B cell (primary cell): ENCODE measurements at regions not wholly inside any gene's neighbourhood (a gene's known extent, or its start where the extent isn't known, plus 50 kb on each side); places are given as distances from the start of the nearest gene placed in this dataset.

Experiments
- ATAC-seq: fragments of 200-7000 bp; cut with Tn5 transposase; one replicate; pipeline ENCODE4 v1.10.0; 2021; ENCODE audit warnings: low read depth, mild to moderate bottlenecking, moderate number of reproducible peaks, moderate library complexity
- CTCF ChIA-PET: fragments of 350-600 bp; sonication (Branson Sonifier 250); formaldehyde crosslinking; loops from one replicate; lab custom pipeline; 2021; ENCODE audit warnings: antibody characterized with exemption, inconsistent platforms; lab: Charles Lee
- POLR2A ChIA-PET: fragments of 350-600 bp; sonication (Branson Sonifier 250); formaldehyde crosslinking; loops from one replicate; lab custom pipeline; 2021; ENCODE audit warnings: antibody characterized with exemption; lab: Charles Lee
- DNase-seq: peaks from one replicate; pipeline ENCODE4 v3.0.0; 2013
- H2AFZ ChIP-seq: 2 replicates; pipeline ENCODE4 v1.6.1; 2012; ENCODE audit warnings: mild to moderate bottlenecking, low read depth, low read length; ENCODE audit not compliant: insufficient read depth, poor library complexity, severe bottlenecking
- H3K27ac ChIP-seq, 2 donors: 1 replicate in 1 of 2; 2 replicates in 1 of 2; pipeline ENCODE4 v1.5.1; 2012 to 2013; ENCODE audit warnings: low read length in 2 of 2, mild to moderate bottlenecking in 2 of 2, moderate library complexity in 1 of 2
- H3K27me3 ChIP-seq, 4 experiments: fragments of 200-600 bp in 1 of 4; sonication (generic) in 1 of 4; replicated peaks in 1 of 4; 1 replicate in 2 of 4; 2 replicates in 2 of 4; pipeline versions ENCODE4 v1.6.1 to v1.7.0; 2013 to 2016; ENCODE audit warnings: low read length in 3 of 4, mild to moderate bottlenecking in 2 of 4, mixed read lengths in 1 of 4, moderate library complexity in 1 of 4; ENCODE audit not compliant: insufficient read depth in 4 of 4, control insufficient read depth in 3 of 4; ENCODE audit errors: control extremely low read depth in 1 of 4
- H3K36me3 ChIP-seq, 2 experiments: replicated peaks in 1 of 2; 1 replicate in 1 of 2; 2 replicates in 1 of 2; pipeline versions ENCODE4 v1.6.1 to v1.7.1; 2013; ENCODE audit warnings: low read length in 1 of 2; ENCODE audit not compliant: insufficient read depth in 2 of 2, control insufficient read depth in 1 of 2; ENCODE audit errors: control extremely low read depth in 1 of 2, extremely low read depth in 1 of 2
- H3K4me1 ChIP-seq, 2 donors: fragments of 200-600 bp in 1 of 2; sonication (generic) in 1 of 2; 1 replicate in 1 of 2; 2 replicates in 1 of 2; pipeline versions ENCODE4 v1.5.1 to v1.6.1; 2013 to 2017; ENCODE audit warnings: low read length in 2 of 2; ENCODE audit not compliant: control insufficient read depth in 2 of 2, insufficient read depth in 2 of 2
- H3K4me2 ChIP-seq: replicated peaks from 2 replicates; pipeline ENCODE3; 2012; ENCODE audit warnings: mild to moderate bottlenecking, low read depth, low read length; ENCODE audit not compliant: poor library complexity, severe bottlenecking
- H3K4me3 ChIP-seq, 5 experiments: fragments of 200-600 bp in 1 of 5; sonication (generic) in 1 of 5; 1 replicate in 3 of 5; 2 replicates in 2 of 5; pipeline versions ENCODE4 v1.5.1 to v1.7.0; 2011 to 2016; ENCODE audit warnings: low read length in 4 of 5, mild to moderate bottlenecking in 4 of 5, low read depth in 2 of 5, control low read depth in 1 of 5, moderate library complexity in 1 of 5; ENCODE audit not compliant: insufficient read depth in 1 of 5; ENCODE audit errors: control extremely low read depth in 1 of 5, extremely low read depth in 1 of 5
- H3K79me2 ChIP-seq: fragments of 200-600 bp; sonication (generic); one replicate; pipeline ENCODE4 v1.6.0; 2016; ENCODE audit warnings: low read length; ENCODE audit not compliant: control insufficient read depth, insufficient read depth
- H3K9ac ChIP-seq: fragments of 200-600 bp; sonication (generic); 2 replicates; pipeline ENCODE4 v1.6.1; 2017; ENCODE audit warnings: mild to moderate bottlenecking, low read length, moderate library complexity
- H3K9me3 ChIP-seq, 3 donors: one replicate each; pipeline versions ENCODE4 v1.6.1 to v1.7.1; 2013; ENCODE audit warnings: low read length in 2 of 3; ENCODE audit not compliant: control insufficient read depth in 2 of 3, insufficient read depth in 1 of 3; ENCODE audit errors: control extremely low read depth in 1 of 3
- H4K20me1 ChIP-seq: 2 replicates; pipeline ENCODE4 v1.6.0; 2012; ENCODE audit warnings: mild to moderate bottlenecking, low read length; ENCODE audit not compliant: insufficient read depth, control insufficient read depth, poor library complexity, severe bottlenecking
- H3K27ac Mint-ChIP-seq: one replicate; pipeline ENCODE4 v1.8.0; 2021; ENCODE audit warnings: mixed read lengths
- H3K27me3 Mint-ChIP-seq: one replicate; pipeline ENCODE4 v1.8.0; 2021; ENCODE audit warnings: mixed read lengths
- H3K4me1 Mint-ChIP-seq: one replicate; pipeline ENCODE4 v1.8.0; 2021; ENCODE audit warnings: mixed read lengths
- H3K4me3 Mint-ChIP-seq: one replicate; pipeline ENCODE4 v1.8.0; 2021; ENCODE audit warnings: mixed read lengths
- H3K9me3 Mint-ChIP-seq: one replicate; pipeline ENCODE4 v1.8.0; 2022; ENCODE audit warnings: mixed read lengths; ENCODE audit not compliant: insufficient read depth
- EZH2 ChIP-seq: IDR thresholded peaks from 2 replicates; pipeline ENCODE4 v1.6.1; 2012; ENCODE audit warnings: borderline replicate concordance, low read depth, mild to moderate bottlenecking, moderate library complexity, low read length; ENCODE audit not compliant: insufficient read depth, poor library complexity, severe bottlenecking
- WGBS: methylation state at CpG from one replicate; pipeline ENCODE4 v1.1.5; 2013; ENCODE audit warnings: missing lambda C conversion rate; ENCODE audit not compliant: insufficient coverage; 5-methylcytosine and 5-hydroxymethylcytosine counted together
- intact Hi-C: fragments of 100-400 bp; cut with micrococcal nuclease; formaldehyde crosslinking; loops from one replicate; pipeline ENCODE4 v1.10.0; 2022
- TF ChIP-seq, protein P1 (sequence below): fragments of 200-600 bp; IDR thresholded peaks from one replicate; pipeline ENCODE4 v1.8.0; 2022; ENCODE audit warnings: antibody characterized with exemption, mild to moderate bottlenecking

- Histone ChIP-seq H3K4me3 (no peak overlapping the region), H3K79me2 (no peaks in the 10 kb centered on the region), H3K27ac (no peak overlapping the region), H3K9me3 (no peaks in the 10 kb centered on the region), H3K27me3 (no peaks in the 10 kb centered on the region), H3K36me3 (no peaks in the 10 kb centered on the region), H3K9ac (no peak overlapping the region), H3K4me2 (no peak overlapping the region), H4K20me1 (no peaks in the 10 kb centered on the region), H3K4me1 (no peaks in the 10 kb centered on the region), H2AFZ (no peak overlapping the region)
- H3K27me3 Mint-ChIP-seq: no peaks in the 10 kb centered on the region
- H3K27ac Mint-ChIP-seq: no peak overlapping the region
- no peaks in the 10 kb centered on the region for H3K4me1 Mint-ChIP-seq
- DNase-seq: no peak
- intact Hi-C loops: no loop called here
- no peak overlapping the region for H3K4me3 Mint-ChIP-seq
- ChIA-PET CTCF (no interaction called here), POLR2A (no interaction called here)
- peaks cover 3% of the 10 kb centered on the region for H3K9me3 Mint-ChIP-seq
- TF ChIP-seq EZH2: no peak
- TF ChIP-seq, protein P1, sequence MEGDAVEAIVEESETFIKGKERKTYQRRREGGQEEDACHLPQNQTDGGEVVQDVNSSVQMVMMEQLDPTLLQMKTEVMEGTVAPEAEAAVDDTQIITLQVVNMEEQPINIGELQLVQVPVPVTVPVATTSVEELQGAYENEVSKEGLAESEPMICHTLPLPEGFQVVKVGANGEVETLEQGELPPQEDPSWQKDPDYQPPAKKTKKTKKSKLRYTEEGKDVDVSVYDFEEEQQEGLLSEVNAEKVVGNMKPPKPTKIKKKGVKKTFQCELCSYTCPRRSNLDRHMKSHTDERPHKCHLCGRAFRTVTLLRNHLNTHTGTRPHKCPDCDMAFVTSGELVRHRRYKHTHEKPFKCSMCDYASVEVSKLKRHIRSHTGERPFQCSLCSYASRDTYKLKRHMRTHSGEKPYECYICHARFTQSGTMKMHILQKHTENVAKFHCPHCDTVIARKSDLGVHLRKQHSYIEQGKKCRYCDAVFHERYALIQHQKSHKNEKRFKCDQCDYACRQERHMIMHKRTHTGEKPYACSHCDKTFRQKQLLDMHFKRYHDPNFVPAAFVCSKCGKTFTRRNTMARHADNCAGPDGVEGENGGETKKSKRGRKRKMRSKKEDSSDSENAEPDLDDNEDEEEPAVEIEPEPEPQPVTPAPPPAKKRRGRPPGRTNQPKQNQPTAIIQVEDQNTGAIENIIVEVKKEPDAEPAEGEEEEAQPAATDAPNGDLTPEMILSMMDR: no peak
- ATAC-seq: no peak
- WGBS: no CpG with 5 or more reads among the region's 1 CpG
Measured at GRCh38 chr1:80565406-80565805, 1235.3 kb upstream of the ADGRL2 start.

- Histone ChIP-seq H2AFZ (no peak overlapping the region), H3K4me1 (no peaks in the 10 kb centered on the region), H3K4me3 (no peak overlapping the region), H3K27ac (no peak overlapping the region), H3K27me3 (no peaks in the 10 kb centered on the region), H3K9ac (no peak overlapping the region), H3K4me2 (no peak overlapping the region), H3K36me3 (no peaks in the 10 kb centered on the region), H4K20me1 (no peaks in the 10 kb centered on the region), H3K79me2 (no peaks in the 10 kb centered on the region), H3K9me3 (peaks cover 0 to 3% (median 1%) of the 10 kb centered on the region in 3 donors)
- ATAC-seq (no peak), DNase-seq (no peak)
- ChIA-PET CTCF (no interaction called here), POLR2A (no interaction called here)
- Mint-ChIP-seq H3K4me1 (no peaks in the 10 kb centered on the region), H3K27me3 (no peaks in the 10 kb centered on the region), H3K9me3 (no peaks in the 10 kb centered on the region), H3K4me3 (no peak overlapping the region), H3K27ac (no peak overlapping the region)
- TF ChIP-seq, protein P1: no peak
- no peak for TF ChIP-seq EZH2
- no CpG with 5 or more reads among the region's 1 CpG for WGBS
- intact Hi-C loops: no loop called here
Measured at GRCh38 chr1:80542231-80542630, 1258.5 kb upstream of the ADGRL2 start.
